Activated naive CD8-positive, alpha-beta T cell treated with anti-CD3 and anti-CD28 coated beads, Interleukin-2, amount 10 ng/mL, durations not matched to agents 7 days and 5 days (primary cell): ENCODE measurements at regions not wholly inside any gene's neighbourhood (a gene's known extent, or its start where the extent isn't known, plus 50 kb on each side); places are given as distances from the start of the nearest gene placed in this dataset.

Experiments used
- ATAC-seq: fragments of 150-1000 bp; cut with Tn5 transposase; one replicate; pipeline ENCODE4 v1.10.0; 2021; ENCODE audit warnings: low read depth, moderate library complexity
- POLR2A ChIA-PET: fragments of 350-600 bp; sonication (Branson Sonifier 250); formaldehyde crosslinking; loops from one replicate; lab custom pipeline; 2021; ENCODE audit warnings: antibody characterized with exemption; lab: Charles Lee
- DNase-seq: peaks from one replicate; pipeline ENCODE4 v3.0.0; 2021
- H3K27ac Mint-ChIP-seq: one replicate; pipeline ENCODE4 v1.8.0; 2022; ENCODE audit warnings: mild to moderate bottlenecking, mixed read lengths
- H3K27me3 Mint-ChIP-seq: one replicate; pipeline ENCODE4 v1.8.0; 2022; ENCODE audit warnings: mild to moderate bottlenecking, moderate library complexity, mixed read lengths
- H3K36me3 Mint-ChIP-seq: one replicate; pipeline ENCODE4 v1.8.0; 2021; ENCODE audit warnings: mild to moderate bottlenecking, mixed read lengths
- H3K4me1 Mint-ChIP-seq: one replicate; pipeline ENCODE4 v1.8.0; 2021; ENCODE audit warnings: mixed read lengths
- H3K4me3 Mint-ChIP-seq: one replicate; pipeline ENCODE4 v1.8.0; 2022; ENCODE audit warnings: mild to moderate bottlenecking, moderate library complexity, mixed read lengths
- H3K9me3 Mint-ChIP-seq: one replicate; pipeline ENCODE4 v1.8.0; 2021; ENCODE audit warnings: mixed read lengths

GRCh38 chr1:188218289-188218688 is 1389.5 kb downstream of the PLA2G4A start:
- Mint-ChIP-seq H3K4me3 (no peak overlapping the region), H3K9me3 (peaks cover 1% of the 10 kb centered on the region), H3K36me3 (no peaks in the 10 kb centered on the region), H3K27ac (no peak overlapping the region), H3K27me3 (no peaks in the 10 kb centered on the region), H3K4me1 (no peaks in the 10 kb centered on the region)
- ATAC-seq (no peak), DNase-seq (no peak)
- POLR2A ChIA-PET, result no interaction called here

GRCh38 chr1:188220051-188220450 is 1391.3 kb downstream of the PLA2G4A start:
- H3K9me3 Mint-ChIP-seq, result peaks cover 3% of the 10 kb centered on the region

GRCh38 chr1:188224263-188224662 is 1395.5 kb downstream of the PLA2G4A start:
- no peaks in the 10 kb centered on the region for H3K27me3 Mint-ChIP-seq
- no peaks in the 10 kb centered on the region for H3K36me3 Mint-ChIP-seq
- POLR2A ChIA-PET, result no interaction called here
- H3K4me1 Mint-ChIP-seq, result no peaks in the 10 kb centered on the region
- peaks cover 3% of the 10 kb centered on the region for H3K9me3 Mint-ChIP-seq
- H3K4me3 Mint-ChIP-seq, result no peak overlapping the region
- no peak overlapping the region for H3K27ac Mint-ChIP-seq
- no peak for ATAC-seq
- no peak for DNase-seq

More at GRCh38 chr1:188220051-188220450, 1391.3 kb downstream of the PLA2G4A start:
- H3K4me3 Mint-ChIP-seq, result no peak overlapping the region
- DNase-seq (no peak), ATAC-seq (no peak)
- H3K27ac Mint-ChIP-seq, result no peak overlapping the region
- H3K27me3 Mint-ChIP-seq, result no peaks in the 10 kb centered on the region
- POLR2A ChIA-PET, result no interaction called here
- no peaks in the 10 kb centered on the region for H3K4me1 Mint-ChIP-seq
- no peaks in the 10 kb centered on the region for H3K36me3 Mint-ChIP-seq

GRCh38 chr1:188225975-188226374 is 1397.2 kb downstream of the PLA2G4A start:
- Mint-ChIP-seq H3K9me3 (peaks cover 3% of the 10 kb centered on the region), H3K4me3 (no peak overlapping the region), H3K27me3 (no peaks in the 10 kb centered on the region), H3K36me3 (no peaks in the 10 kb centered on the region), H3K27ac (no peak overlapping the region), H3K4me1 (no peaks in the 10 kb centered on the region)
- ATAC-seq (no peak), DNase-seq (no peak)
- POLR2A ChIA-PET, result no interaction called here

GRCh38 chr1:188228623-188229022 is 1399.9 kb downstream of the PLA2G4A start:
- Mint-ChIP-seq H3K27me3 (no peaks in the 10 kb centered on the region), H3K4me1 (no peaks in the 10 kb centered on the region), H3K4me3 (no peak overlapping the region), H3K27ac (no peak overlapping the region), H3K36me3 (no peaks in the 10 kb centered on the region), H3K9me3 (no peaks in the 10 kb centered on the region)
- DNase-seq (no peak), ATAC-seq (no peak)
- POLR2A ChIA-PET, result no interaction called here

- Mint-ChIP-seq H3K4me3 (no peak overlapping the region), H3K36me3 (no peaks in the 10 kb centered on the region), H3K9me3 (no peaks in the 10 kb centered on the region), H3K4me1 (no peaks in the 10 kb centered on the region), H3K27me3 (no peaks in the 10 kb centered on the region), H3K27ac (no peak overlapping the region)
- POLR2A ChIA-PET, result no interaction called here
- ATAC-seq, result no peak
- DNase-seq, result no peak
Measured at GRCh38 chr1:188237573-188238348, 1409.0 kb downstream of the PLA2G4A start.

- Mint-ChIP-seq H3K9me3 (no peaks in the 10 kb centered on the region), H3K36me3 (no peaks in the 10 kb centered on the region), H3K4me3 (no peak overlapping the region), H3K4me1 (no peaks in the 10 kb centered on the region), H3K27ac (no peak overlapping the region), H3K27me3 (no peaks in the 10 kb centered on the region)
- POLR2A ChIA-PET, result no interaction called here
- ATAC-seq (no peak), DNase-seq (no peak)
Measured at GRCh38 chr1:188240772-188241406, 1412.1 kb downstream of the PLA2G4A start.

- Mint-ChIP-seq H3K9me3 (no peaks in the 10 kb centered on the region), H3K4me3 (no peak overlapping the region), H3K4me1 (no peaks in the 10 kb centered on the region), H3K27ac (no peak overlapping the region), H3K27me3 (no peaks in the 10 kb centered on the region), H3K36me3 (no peaks in the 10 kb centered on the region)
- POLR2A ChIA-PET, result no interaction called here
- ATAC-seq (no peak), DNase-seq (no peak)
Measured at GRCh38 chr1:188241629-188242028, 1412.9 kb downstream of the PLA2G4A start.

GRCh38 chr1:188243456-188243855 is 1414.7 kb downstream of the PLA2G4A start:
- POLR2A ChIA-PET, result no interaction called here
- no peaks in the 10 kb centered on the region for H3K9me3 Mint-ChIP-seq
- ATAC-seq (no peak), DNase-seq (no peak)
- no peaks in the 10 kb centered on the region for H3K27me3 Mint-ChIP-seq
- H3K4me3 Mint-ChIP-seq, result no peak overlapping the region
- no peak overlapping the region for H3K27ac Mint-ChIP-seq
- no peaks in the 10 kb centered on the region for H3K36me3 Mint-ChIP-seq
- H3K4me1 Mint-ChIP-seq, result no peaks in the 10 kb centered on the region

- H3K27ac Mint-ChIP-seq, result no peak overlapping the region
- POLR2A ChIA-PET, result no interaction called here
- H3K36me3 Mint-ChIP-seq, result no peaks in the 10 kb centered on the region
- no peaks in the 10 kb centered on the region for H3K27me3 Mint-ChIP-seq
- no peaks in the 10 kb centered on the region for H3K4me1 Mint-ChIP-seq
- DNase-seq (no peak), ATAC-seq (no peak)
- H3K9me3 Mint-ChIP-seq, result no peaks in the 10 kb centered on the region
- H3K4me3 Mint-ChIP-seq, result no peak overlapping the region
Measured at GRCh38 chr1:188244681-188245080, 1415.9 kb downstream of the PLA2G4A start.

- Mint-ChIP-seq H3K36me3 (no peaks in the 10 kb centered on the region), H3K4me1 (no peaks in the 10 kb centered on the region), H3K27ac (no peak overlapping the region), H3K4me3 (no peak overlapping the region), H3K27me3 (no peaks in the 10 kb centered on the region), H3K9me3 (no peaks in the 10 kb centered on the region)
- POLR2A ChIA-PET, result no interaction called here
- DNase-seq (no peak), ATAC-seq (no peak)
Measured at GRCh38 chr1:188247255-188247654, 1418.5 kb downstream of the PLA2G4A start.

- Mint-ChIP-seq H3K27ac (no peak overlapping the region), H3K36me3 (no peaks in the 10 kb centered on the region), H3K27me3 (no peaks in the 10 kb centered on the region), H3K4me1 (no peaks in the 10 kb centered on the region), H3K4me3 (no peak overlapping the region), H3K9me3 (no peaks in the 10 kb centered on the region)
- ATAC-seq (no peak), DNase-seq (no peak)
- POLR2A ChIA-PET, result no interaction called here
Measured at GRCh38 chr1:188249811-188250210, 1421.1 kb downstream of the PLA2G4A start.

GRCh38 chr1:188251036-188251435 is 1422.3 kb downstream of the PLA2G4A start:
- H3K4me1 Mint-ChIP-seq, result no peaks in the 10 kb centered on the region
- POLR2A ChIA-PET, result no interaction called here
- DNase-seq, result no peak
- H3K27ac Mint-ChIP-seq, result no peak overlapping the region
- no peak for ATAC-seq
- no peaks in the 10 kb centered on the region for H3K9me3 Mint-ChIP-seq
- H3K27me3 Mint-ChIP-seq, result no peaks in the 10 kb centered on the region
- no peak overlapping the region for H3K4me3 Mint-ChIP-seq
- no peaks in the 10 kb centered on the region for H3K36me3 Mint-ChIP-seq

GRCh38 chr1:188261849-188262248 is 1433.1 kb downstream of the PLA2G4A start:
- no peak overlapping the region for H3K4me3 Mint-ChIP-seq

More at GRCh38 chr1:188261849-188262248, 1433.1 kb downstream of the PLA2G4A start:
- Mint-ChIP-seq H3K27me3 (no peaks in the 10 kb centered on the region), H3K4me1 (no peaks in the 10 kb centered on the region), H3K27ac (no peak overlapping the region), H3K9me3 (peaks cover 10% of the 10 kb centered on the region), H3K36me3 (no peaks in the 10 kb centered on the region)
- no peak for ATAC-seq
- DNase-seq, result no peak
- POLR2A ChIA-PET, result no interaction called here
